Erythroblast (primary cell): ENCODE measurements at regions not wholly inside any gene's neighbourhood (a gene's known extent, or its start where the extent isn't known, plus 50 kb on each side); places are given as distances from the start of the nearest gene placed in this dataset.

Experiments
- GATA1 ChIP-seq: IDR thresholded peaks from 2 replicates; pipeline ENCODE4 v1.6.1; 2011; ENCODE audit warnings: low read depth, mild to moderate bottlenecking, control low read depth, low read length, moderate library complexity
- POLR2A ChIP-seq: IDR thresholded peaks from 2 replicates; pipeline ENCODE4 v1.6.1; 2011; ENCODE audit warnings: mild to moderate bottlenecking, low read length

GRCh38 chr11:44368886-44369285, 58.9 kb upstream of the ALX4 start:
- TF ChIP-seq POLR2A, result no peak
- no peak for TF ChIP-seq GATA1
